AG09309 (cell line): ENCODE measurements at regions not wholly inside any gene's neighbourhood (a gene's known extent, or its start where the extent isn't known, plus 50 kb on each side); places are given as distances from the start of the nearest gene placed in this dataset.

Experiments used
- DNase-seq: peaks from one replicate; pipeline ENCODE4 v3.0.0-alpha.2; 2010; ENCODE audit warnings: low read depth
- H3K4me3 ChIP-seq: 2 replicates; pipeline ENCODE4 v1.5.1; 2011; ENCODE audit warnings: mild to moderate bottlenecking, low read depth, low read length, moderate library complexity; ENCODE audit not compliant: control insufficient read depth
- TF ChIP-seq, protein P1 (sequence below): IDR thresholded peaks from 2 replicates; pipeline ENCODE4 v1.5.1; 2011; ENCODE audit warnings: mild to moderate bottlenecking, low read depth, low read length, inconsistent platforms; ENCODE audit not compliant: insufficient read depth, control insufficient read depth; ENCODE audit errors: missing control alignments

DNA sequence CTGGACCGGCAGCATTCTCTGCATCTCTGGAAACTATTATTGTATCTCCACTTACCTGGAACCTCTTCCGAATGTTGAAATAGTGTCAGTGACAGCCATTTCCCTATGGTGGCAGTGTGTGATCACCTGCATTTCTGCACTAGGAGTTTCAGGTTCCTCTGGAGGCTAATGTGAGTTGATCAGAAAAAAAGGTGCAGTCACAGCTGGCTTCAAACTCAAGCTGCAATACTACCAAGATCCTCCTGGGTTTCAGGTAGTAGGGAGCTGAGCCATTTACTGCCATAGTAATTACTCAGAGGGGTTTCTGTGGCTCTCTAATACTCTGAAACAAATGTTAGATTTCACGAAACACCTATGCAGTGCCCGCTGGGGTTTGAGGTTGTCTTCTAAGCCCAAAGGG is 183.5 kb upstream of the OSR1 start:
- no peak overlapping the region for H3K4me3 ChIP-seq
- no peak for DNase-seq
- TF ChIP-seq, protein P1, sequence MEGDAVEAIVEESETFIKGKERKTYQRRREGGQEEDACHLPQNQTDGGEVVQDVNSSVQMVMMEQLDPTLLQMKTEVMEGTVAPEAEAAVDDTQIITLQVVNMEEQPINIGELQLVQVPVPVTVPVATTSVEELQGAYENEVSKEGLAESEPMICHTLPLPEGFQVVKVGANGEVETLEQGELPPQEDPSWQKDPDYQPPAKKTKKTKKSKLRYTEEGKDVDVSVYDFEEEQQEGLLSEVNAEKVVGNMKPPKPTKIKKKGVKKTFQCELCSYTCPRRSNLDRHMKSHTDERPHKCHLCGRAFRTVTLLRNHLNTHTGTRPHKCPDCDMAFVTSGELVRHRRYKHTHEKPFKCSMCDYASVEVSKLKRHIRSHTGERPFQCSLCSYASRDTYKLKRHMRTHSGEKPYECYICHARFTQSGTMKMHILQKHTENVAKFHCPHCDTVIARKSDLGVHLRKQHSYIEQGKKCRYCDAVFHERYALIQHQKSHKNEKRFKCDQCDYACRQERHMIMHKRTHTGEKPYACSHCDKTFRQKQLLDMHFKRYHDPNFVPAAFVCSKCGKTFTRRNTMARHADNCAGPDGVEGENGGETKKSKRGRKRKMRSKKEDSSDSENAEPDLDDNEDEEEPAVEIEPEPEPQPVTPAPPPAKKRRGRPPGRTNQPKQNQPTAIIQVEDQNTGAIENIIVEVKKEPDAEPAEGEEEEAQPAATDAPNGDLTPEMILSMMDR = no peak

DNA sequence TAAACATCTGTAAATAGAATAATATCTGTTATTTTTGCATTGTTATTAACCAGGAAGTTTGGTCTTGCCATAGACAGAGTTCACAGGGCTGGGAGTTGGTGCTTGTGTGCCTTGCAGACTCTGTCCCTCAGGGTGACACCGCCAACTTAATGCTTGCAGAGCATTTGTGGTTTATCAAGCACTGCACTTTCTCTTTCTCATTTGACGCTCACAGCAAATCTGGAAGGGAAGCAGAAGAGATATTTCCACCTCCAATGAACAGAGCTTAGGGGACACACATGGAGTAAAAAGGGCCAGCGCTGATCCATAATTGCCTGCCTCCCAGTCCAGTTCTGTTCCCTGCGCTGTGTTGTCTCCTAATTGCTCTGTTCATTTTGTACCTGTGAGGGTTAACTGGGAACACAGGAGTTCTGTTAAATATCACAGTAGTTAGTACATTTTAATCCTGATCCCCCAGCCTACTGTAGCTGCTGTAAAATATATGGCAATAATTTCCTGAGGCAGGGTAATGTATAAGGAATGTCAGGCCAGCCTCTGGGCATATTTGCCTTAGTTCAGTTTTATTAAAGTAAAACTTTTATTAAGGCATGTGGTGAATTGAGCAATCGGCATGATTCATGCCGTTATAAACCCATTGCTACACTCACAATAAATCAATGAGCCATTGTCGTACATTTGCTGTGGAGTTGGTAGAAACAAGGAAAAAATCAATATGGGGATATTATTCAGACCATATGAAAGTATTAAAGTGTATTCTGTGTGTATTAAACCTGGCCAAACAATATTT is 182.5 kb upstream of the OSR1 start:
- TF ChIP-seq, protein P1 = no peak
- peak; percentile 88 for DNase-seq
- H3K4me3 ChIP-seq = no peak overlapping the region

DNA sequence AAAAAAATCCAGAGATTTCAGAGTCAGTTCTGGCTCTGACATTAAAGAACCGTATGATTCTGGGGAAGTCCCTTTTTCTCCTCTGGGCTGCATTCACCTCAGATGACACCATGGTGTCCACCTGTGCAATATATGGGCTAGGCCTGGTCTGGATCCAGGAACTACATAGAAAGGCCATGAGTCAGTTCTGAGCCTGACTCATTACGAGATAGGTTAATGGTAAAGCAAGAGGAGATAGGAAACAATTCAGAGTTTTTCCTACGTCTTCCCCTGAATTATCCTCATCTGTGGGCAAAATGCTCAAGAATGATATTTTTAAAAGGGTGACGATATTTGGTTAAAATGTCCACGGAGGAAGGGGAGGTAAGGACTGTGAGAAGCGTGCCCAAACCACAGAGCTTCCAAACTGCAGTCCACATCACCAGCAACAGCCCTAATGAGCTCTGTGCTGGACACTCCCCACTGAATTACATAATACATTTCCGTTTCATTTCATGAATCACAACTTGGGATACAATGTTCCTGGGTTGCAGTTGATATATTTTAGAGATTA is 180.1 kb upstream of the OSR1 start:
- TF ChIP-seq, protein P1 = no peak
- no peak overlapping the region for H3K4me3 ChIP-seq
- peak; percentile 96 for DNase-seq

DNA sequence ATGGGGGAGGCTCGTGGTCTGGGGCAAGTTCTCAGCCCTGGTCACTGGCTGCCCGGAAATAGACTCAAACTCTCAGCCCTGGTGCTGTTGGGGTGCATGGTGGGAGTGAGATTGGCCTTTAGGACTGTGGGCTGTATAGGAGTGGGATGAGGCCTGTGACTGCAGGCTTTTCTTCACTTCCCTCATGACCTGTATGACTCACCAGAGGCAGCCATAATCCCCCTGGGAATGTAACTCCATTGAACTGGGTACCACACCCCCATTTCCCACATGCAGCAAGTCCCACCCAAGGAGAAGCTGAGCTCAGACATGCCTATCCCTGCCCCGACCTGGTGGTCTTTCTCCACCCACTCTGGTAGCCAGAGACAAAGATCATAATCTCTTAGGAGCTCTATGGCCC is 177.7 kb upstream of the OSR1 start:
- DNase-seq = no peak
- no peak overlapping the region for H3K4me3 ChIP-seq
- TF ChIP-seq, protein P1 = no peak

DNA sequence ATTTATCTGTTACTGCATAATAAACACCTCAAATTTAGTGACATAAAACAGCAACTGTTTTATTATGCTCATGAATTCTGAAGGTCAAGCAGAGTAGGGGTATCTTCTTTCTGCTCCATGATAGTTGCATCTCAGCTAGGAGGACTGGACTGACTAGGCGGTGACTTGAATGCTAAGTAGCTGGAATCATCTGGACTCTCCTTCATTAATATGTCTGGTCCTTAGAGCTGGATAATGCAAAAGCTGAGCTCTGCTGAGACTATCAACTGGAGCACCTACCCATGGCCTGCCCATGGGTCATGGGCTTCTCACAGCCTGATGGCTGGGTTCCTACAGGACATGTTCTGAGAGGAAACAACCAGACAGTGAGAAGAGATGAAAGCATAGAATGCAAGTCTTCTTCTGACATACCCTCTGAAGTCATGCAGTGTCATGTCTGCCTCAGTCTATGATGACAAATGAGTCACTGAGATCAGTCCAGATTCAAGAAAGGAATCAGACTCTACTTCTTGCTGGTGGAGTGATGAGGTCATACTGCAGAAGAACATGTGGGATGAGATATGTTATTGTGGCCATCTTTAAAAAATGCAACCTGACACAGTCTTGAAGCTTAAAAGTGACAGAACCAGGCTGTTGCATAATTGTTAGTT is 174.2 kb upstream of the OSR1 start:
- DNase-seq = no peak
- H3K4me3 ChIP-seq = no peak overlapping the region
- TF ChIP-seq, protein P1 = no peak

DNA sequence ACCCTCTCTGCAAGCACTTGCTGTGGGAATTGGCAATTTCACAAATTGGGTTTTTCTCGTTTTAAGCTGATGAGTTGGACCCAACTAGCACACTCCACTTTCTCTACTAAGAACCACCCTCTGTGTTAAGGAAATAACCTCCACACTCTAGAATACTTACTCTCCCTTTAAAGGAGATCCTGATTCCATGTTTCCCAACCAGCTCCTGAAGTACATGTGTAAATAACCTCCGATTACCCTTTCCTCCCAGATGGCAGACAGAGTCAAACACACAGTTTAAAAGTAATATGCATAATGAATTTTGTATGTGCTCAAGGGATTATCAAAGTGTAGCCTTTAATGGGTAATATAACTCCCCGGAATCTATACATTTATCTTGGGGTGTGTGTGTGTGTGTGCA is 171.3 kb upstream of the OSR1 start:
- DNase-seq = no peak
- no peak overlapping the region for H3K4me3 ChIP-seq
- TF ChIP-seq, protein P1 = no peak
